ENCODE measurements at regions not wholly inside any gene's neighbourhood (a gene's known extent, or its start where the extent isn't known, plus 50 kb on each side); places are given as distances from the start of the nearest gene placed in this dataset.

- Histone ChIP-seq H2BK5ac (ENCODE audit: low read depth, low read length) (no peak overlapping the region), H3K4me2 (ENCODE audit: insufficient read depth in 1 of 2, low read depth in 2 of 2, low read length in 2 of 2) (no peak overlapping the region), H3K4me1 (replicated peaks in 1 of 4; ENCODE audit: control insufficient read depth in 3 of 4, insufficient read depth in 4 of 4, low read length in 3 of 4) (no peaks in the 10 kb centered on the region), H2BK15ac (ENCODE audit: low read length) (no peak overlapping the region), H3K9me3 (ENCODE audit: insufficient read depth in 2 of 2, low read depth in 1 of 2, low read length in 1 of 2) (peaks cover 0 to 4% of the 10 kb centered on the region in 2 experiments; a peak in 1 of 4 replicates), H4K20me1 (replicated peaks in 1 of 2; ENCODE audit: control insufficient read depth in 1 of 2, insufficient read depth in 2 of 2, low read length in 2 of 2) (no peaks in the 10 kb centered on the region), H3K79me1 (ENCODE audit: low read depth, low read length) (no peaks in the 10 kb centered on the region), H2AK5ac (ENCODE audit: low read depth, low read length) (no peak overlapping the region), H2AFZ (ENCODE audit: low read length) (no peak overlapping the region), H4K5ac (ENCODE audit: insufficient read length, low read depth, low read length) (no peak overlapping the region), H3K27ac (ENCODE audit: low read depth, low read length) (no peak overlapping the region), H4K8ac (ENCODE audit: extremely low read depth, insufficient read depth, low read length) (no peak overlapping the region), H3K23ac (ENCODE audit: insufficient read length) (no peak overlapping the region), H3K56ac (replicated peaks; ENCODE audit: insufficient read length, low read depth, low read length) (no peak overlapping the region), H4K91ac (replicated peaks; ENCODE audit: insufficient read length, low read length) (no peak overlapping the region), H3K27me3 (replicated peaks in 1 of 4; ENCODE audit: control insufficient read depth in 3 of 4, extremely low read depth in 1 of 4, insufficient read depth in 3 of 4, low read length in 3 of 4) (no peaks in the 10 kb centered on the region), H3K14ac (ENCODE audit: insufficient read length) (no peak overlapping the region), H2BK120ac (replicated peaks; ENCODE audit: low read depth, low read length) (no peak overlapping the region), H3K4ac (replicated peaks; ENCODE audit: insufficient read length, low read depth, low read length) (no peak overlapping the region), H3K36me3 (ENCODE audit: control insufficient read depth in 2 of 4, insufficient read depth in 4 of 4, low read length in 3 of 4) (no peaks in the 10 kb centered on the region; a peak in 1 of 8 replicates), H3K4me3 (ENCODE audit: extremely low read depth in 1 of 4, insufficient read depth in 2 of 4, low read depth in 3 of 4, low read length in 4 of 4) (no peak overlapping the region), H3K23me2 (ENCODE audit: low read depth, low read length) (no peaks in the 10 kb centered on the region), H3K18ac (ENCODE audit: extremely low read depth, low read length) (no peak overlapping the region), H2BK20ac (ENCODE audit: low read length) (no peak overlapping the region), H2BK12ac (ENCODE audit: low read depth, low read length) (no peak overlapping the region), H3K79me2 (ENCODE audit: control insufficient read depth in 1 of 2, insufficient read depth in 2 of 2, low read length in 2 of 2) (no peaks in the 10 kb centered on the region), H3K9ac (replicated peaks in 1 of 4; ENCODE audit: extremely low read depth in 1 of 4, low read depth in 3 of 4, low read length in 3 of 4) (no peak overlapping the region)
- no peak for TF ChIP-seq NANOG (IDR thresholded peaks at IDR 0.05; ENCODE audit: insufficient read depth, low read depth, low read length, poor library complexity, severe bottlenecking)
- no peak for TF ChIP-seq RFX5 (IDR thresholded peaks at IDR 0.05; ENCODE audit: borderline replicate concordance, low read depth, low read length)
- no peak for TF ChIP-seq CBX8 (IDR thresholded peaks at IDR 0.05; ENCODE audit: borderline replicate concordance, low read depth, low read length)
- TF ChIP-seq JUN (IDR thresholded peaks at IDR 0.05; ENCODE audit: low read depth, low read length): no peak
- TF ChIP-seq CBX5 (IDR thresholded peaks at IDR 0.05; ENCODE audit: low read depth, low read length): no peak
- no peak for TF ChIP-seq PHF8 (conservative IDR thresholded peaks at IDR 0.05; ENCODE audit: low read depth, low read length)
- no peak for TF ChIP-seq SRF (IDR thresholded peaks at IDR 0.05; ENCODE audit: low read depth, low read length)
- no peak for TF ChIP-seq KDM5A (IDR thresholded peaks at IDR 0.05; ENCODE audit: low read length)
- no peak for TF ChIP-seq EP300 (IDR thresholded peaks at IDR 0.05; ENCODE audit: borderline replicate concordance in 1 of 2, low read depth in 2 of 2, low read length in 2 of 2)
- no peak for TF ChIP-seq POLR2A (IDR thresholded peaks at IDR 0.05; ENCODE audit: control extremely low read depth in 1 of 2, low read depth in 2 of 2, low read length in 2 of 2)
- TF ChIP-seq MAX (IDR thresholded peaks at IDR 0.05): no peak
- TF ChIP-seq CEBPB (IDR thresholded peaks at IDR 0.05; ENCODE audit: low read depth, low read length): no peak
- no peak for TF ChIP-seq BRCA1 (IDR thresholded peaks at IDR 0.05; ENCODE audit: low read depth, low read length)
- no peak for TF ChIP-seq JUND (IDR thresholded peaks at IDR 0.05; ENCODE audit: low read length)
- no peak for DNase-seq (ENCODE audit: low read depth in 1 of 2, low spot score in 2 of 2)
- no peak for FAIRE-seq
- ChIA-PET CTCF (ENCODE audit: partially characterized antibody) (no interaction called here), POLR2A (ENCODE audit: partially characterized antibody) (no interaction called here)
Observed at GRCh38 chr10:111871458-111871857, 312.1 kb downstream of the GPAM start.

Measured in H1 (cell line).